GM12875 (cell line): ENCODE measurements at regions not wholly inside any gene's neighbourhood (a gene's known extent, or its start where the extent isn't known, plus 50 kb on each side); places are given as distances from the start of the nearest gene placed in this dataset.
"Not testable (repeated sequence)": the region's sequence is repeated elsewhere in the genome, so short reads cannot be mapped to it uniquely, and the experiment has no call there.

Experiments used
- H3K4me3 ChIP-seq: one replicate; pipeline ENCODE4 v1.5.1; 2011; ENCODE audit warnings: low read depth, low read length, control low read depth
- TF ChIP-seq, protein P1 (sequence below): IDR thresholded peaks from 2 replicates; pipeline ENCODE4 v1.5.1; 2011; ENCODE audit warnings: low read depth, mild to moderate bottlenecking, control low read depth, inconsistent platforms, low read length, moderate library complexity, borderline replicate concordance; ENCODE audit not compliant: insufficient read depth

GRCh38 chr1:168408539-168408865 is 127.8 kb downstream of the TBX19 start:
- no peak overlapping the region for H3K4me3 ChIP-seq
- TF ChIP-seq, protein P1, sequence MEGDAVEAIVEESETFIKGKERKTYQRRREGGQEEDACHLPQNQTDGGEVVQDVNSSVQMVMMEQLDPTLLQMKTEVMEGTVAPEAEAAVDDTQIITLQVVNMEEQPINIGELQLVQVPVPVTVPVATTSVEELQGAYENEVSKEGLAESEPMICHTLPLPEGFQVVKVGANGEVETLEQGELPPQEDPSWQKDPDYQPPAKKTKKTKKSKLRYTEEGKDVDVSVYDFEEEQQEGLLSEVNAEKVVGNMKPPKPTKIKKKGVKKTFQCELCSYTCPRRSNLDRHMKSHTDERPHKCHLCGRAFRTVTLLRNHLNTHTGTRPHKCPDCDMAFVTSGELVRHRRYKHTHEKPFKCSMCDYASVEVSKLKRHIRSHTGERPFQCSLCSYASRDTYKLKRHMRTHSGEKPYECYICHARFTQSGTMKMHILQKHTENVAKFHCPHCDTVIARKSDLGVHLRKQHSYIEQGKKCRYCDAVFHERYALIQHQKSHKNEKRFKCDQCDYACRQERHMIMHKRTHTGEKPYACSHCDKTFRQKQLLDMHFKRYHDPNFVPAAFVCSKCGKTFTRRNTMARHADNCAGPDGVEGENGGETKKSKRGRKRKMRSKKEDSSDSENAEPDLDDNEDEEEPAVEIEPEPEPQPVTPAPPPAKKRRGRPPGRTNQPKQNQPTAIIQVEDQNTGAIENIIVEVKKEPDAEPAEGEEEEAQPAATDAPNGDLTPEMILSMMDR, result no peak

DNA sequence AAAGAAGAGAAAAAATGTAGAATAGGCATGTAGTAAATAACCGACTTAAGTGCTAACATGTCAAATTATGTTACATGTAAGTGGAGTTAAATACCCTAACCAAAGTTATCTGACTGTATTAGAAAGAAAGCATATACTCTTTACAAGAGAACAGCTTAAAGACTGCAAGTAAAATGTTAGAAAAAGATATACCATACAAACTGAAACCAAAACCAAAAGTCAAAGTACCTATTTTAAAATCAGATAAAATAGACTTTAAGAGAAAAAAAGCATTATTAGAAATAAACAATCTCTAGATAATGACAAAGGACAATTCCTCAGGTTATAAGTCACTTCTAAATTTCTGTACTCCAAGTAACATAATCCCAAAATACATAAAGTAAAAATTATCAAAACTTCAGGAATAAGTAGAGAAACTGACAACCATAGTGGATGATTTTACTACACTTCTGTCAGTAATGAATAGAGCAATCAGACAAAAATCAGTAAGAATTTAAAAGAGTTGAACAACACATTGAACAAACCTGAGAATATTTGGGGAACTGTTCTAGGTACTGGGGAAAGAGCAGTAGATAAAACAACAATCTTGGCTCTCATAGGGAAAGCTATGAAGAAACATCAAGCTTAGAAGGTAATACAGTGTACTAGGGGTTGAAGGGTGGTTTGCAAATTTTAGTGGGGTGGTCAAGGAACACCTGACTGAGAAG is 127.3 kb downstream of the TBX19 start:
- TF ChIP-seq, protein P1, result no peak
- no peak overlapping the region for H3K4me3 ChIP-seq

- TF ChIP-seq, protein P1, result no peak
- no peak overlapping the region for H3K4me3 ChIP-seq
Measured at GRCh38 chr1:168405906-168406549, 125.4 kb downstream of the TBX19 start.

DNA sequence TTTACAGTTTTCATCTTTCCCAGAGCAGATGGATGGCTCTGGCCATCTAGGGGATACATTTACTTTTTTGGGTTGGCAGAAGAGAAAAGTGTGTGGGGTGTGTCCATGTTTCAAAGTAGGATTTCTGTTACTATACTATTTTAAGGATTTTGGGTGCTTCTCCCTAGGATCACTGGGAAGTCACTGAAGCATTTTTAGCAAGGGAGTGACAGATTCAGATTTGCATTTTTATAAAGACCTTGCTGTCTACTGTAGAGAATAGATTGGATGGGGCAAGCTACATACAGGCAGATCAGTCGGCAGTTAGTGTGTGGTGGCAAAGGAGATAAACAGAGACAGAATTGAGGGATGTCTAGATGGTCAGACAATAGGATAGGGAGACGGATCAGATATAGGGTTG is 122.5 kb downstream of the TBX19 start:
- TF ChIP-seq, protein P1, result no peak
- H3K4me3 ChIP-seq, result no peak overlapping the region

GRCh38 chr1:168402466-168402865 is 121.8 kb downstream of the TBX19 start:
- not testable (repeated sequence) for H3K4me3 ChIP-seq

- H3K4me3 ChIP-seq, result no peak overlapping the region
- TF ChIP-seq, protein P1, result no peak
Measured at GRCh38 chr1:168401341-168401740, 120.7 kb downstream of the TBX19 start.

- TF ChIP-seq, protein P1, result no peak
- no peak overlapping the region for H3K4me3 ChIP-seq
Measured at GRCh38 chr1:168400139-168400538, 119.5 kb downstream of the TBX19 start.
